GM12891 (cell line): ENCODE measurements at regions not wholly inside any gene's neighbourhood (a gene's known extent, or its start where the extent isn't known, plus 50 kb on each side); places are given as distances from the start of the nearest gene placed in this dataset.

Source experiments
- PAX5 ChIP-seq: IDR thresholded peaks from 2 replicates; pipeline ENCODE4 v1.6.1; 2011; ENCODE audit warnings: low read length, moderate library complexity, mild to moderate bottlenecking; ENCODE audit not compliant: insufficient read depth, severe bottlenecking
- POLR2A ChIP-seq: IDR thresholded peaks from 2 replicates; pipeline ENCODE4 v1.6.1; 2011; ENCODE audit warnings: low read depth, low read length, control low read depth
- POLR2AphosphoS5 ChIP-seq: IDR thresholded peaks from 2 replicates; pipeline ENCODE4 v1.6.1; 2011; ENCODE audit warnings: low read depth, low read length, control low read depth
- POU2F2 ChIP-seq: IDR thresholded peaks from 2 replicates; pipeline ENCODE4 v1.6.1; 2011; ENCODE audit warnings: low read depth, mild to moderate bottlenecking, control low read depth, low read length, moderate library complexity
- TAF1 ChIP-seq: IDR thresholded peaks from 2 replicates; pipeline ENCODE4 v1.6.1; 2011; ENCODE audit warnings: low read depth, low read length, control low read depth

DNA sequence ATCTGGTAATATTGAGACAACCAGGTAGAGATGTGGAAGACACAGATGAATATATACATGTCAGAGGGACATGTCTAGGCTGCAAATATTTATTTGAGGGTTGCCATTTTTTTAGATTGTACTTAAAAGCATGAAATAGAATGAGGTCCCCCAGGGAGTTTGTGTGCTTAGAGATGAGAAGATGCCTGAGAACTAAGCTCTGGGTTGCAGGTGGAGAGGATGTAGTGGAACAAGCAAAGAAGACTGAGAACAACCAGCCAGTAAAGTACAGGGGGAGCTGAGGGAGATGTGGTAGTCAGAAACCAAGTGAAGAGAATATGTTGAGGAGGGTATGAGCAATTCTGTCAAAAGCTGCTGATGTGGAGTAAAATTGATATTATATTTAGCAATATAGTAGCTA lies 95.6 kb upstream of the UNC5C start:
- no peak for TF ChIP-seq POLR2AphosphoS5
- no peak for TF ChIP-seq TAF1
- TF ChIP-seq POU2F2 = no peak
- TF ChIP-seq POLR2A = no peak
- TF ChIP-seq PAX5 = no peak
